K562 (cell line): ENCODE measurements at regions not wholly inside any gene's neighbourhood (a gene's known extent, or its start where the extent isn't known, plus 50 kb on each side); places are given as distances from the start of the nearest gene placed in this dataset.

Source experiments
- ATAC-seq: fragments of 200-7000 bp; cut with Tn5 transposase; 3 replicates; pipeline ENCODE4 v1.9.1; 2020; ENCODE audit warnings: moderate library complexity
- BruUV-seq: library from RNA; stranded (reverse); fragments of 400-500 nt; replicated peaks from 2 replicates; lab custom pipeline; 2021; lab: Mats Ljungman, UMichigan
- CTCF ChIA-PET: fragments of 300-600 bp; formaldehyde crosslinking; extraction: SDS; loops from one replicate; lab custom pipeline; 2021; ENCODE audit warnings: low intra/inter-chr PET ratio; lab: Yijun Ruan, JAX
- POLR2A ChIA-PET: fragments of 300-600, 350-650 bp; sonication (Branson Sonifier 250); formaldehyde crosslinking; extraction: SDS; loops from one replicate; lab custom pipeline; 2021; ENCODE audit warnings: antibody characterized with exemption, inconsistent platforms; lab: Yijun Ruan, JAX
- DNase-seq, 4 experiments: peaks; one replicate each; pipeline versions ENCODE4 v3.0.0 to v3.0.0-alpha.2; 2011 to 2018; ENCODE audit warnings: low spot score in 3 of 4, mixed read lengths in 3 of 4; ENCODE audit errors: extremely low read depth in 1 of 4
- FAIRE-seq: peaks from 2 replicates; lab custom pipeline; 2011; peaks lifted over from hg19 to GRCh38; lab: Jason Lieb, UNC
- H2AFZ ChIP-seq: 2 replicates; pipeline ENCODE4 v1.6.0; 2011; ENCODE audit warnings: low read depth, low read length, control low read depth, inconsistent platforms
- H3K27ac ChIP-seq: fragments of 200-600 bp; 3 replicates; pipeline ENCODE4 v1.8.0; 2011; ENCODE audit warnings: low read depth, mild to moderate bottlenecking, control low read depth, inconsistent platforms, low read length, moderate library complexity, mixed read lengths; ENCODE audit errors: extremely low read depth
- H3K27me3 ChIP-seq, 2 experiments: fragments of 300-600 bp in 1 of 2; 2 replicates in 1 of 2; 3 replicates in 1 of 2; pipeline versions ENCODE4 v1.6.0 to v1.8.0; 2011; ENCODE audit warnings: inconsistent platforms in 2 of 2, low read length in 2 of 2, mild to moderate bottlenecking in 1 of 2, mixed read lengths in 1 of 2, moderate library complexity in 1 of 2; ENCODE audit not compliant: control insufficient read depth in 2 of 2, insufficient read depth in 2 of 2
- H3K36me3 ChIP-seq: fragments of 300-600 bp; 3 replicates; pipeline ENCODE4 v1.8.0; 2011; ENCODE audit warnings: mild to moderate bottlenecking, low read length, inconsistent platforms; ENCODE audit not compliant: control insufficient read depth, insufficient read depth
- H3K4me1 ChIP-seq, 2 experiments: fragments of 200-600 bp in 1 of 2; replicated peaks in 1 of 2; 2 replicates in 1 of 2; 3 replicates in 1 of 2; pipeline versions ENCODE4 v1.5.1 to v1.8.0; 2011; ENCODE audit warnings: inconsistent platforms in 2 of 2, low read length in 2 of 2, mild to moderate bottlenecking in 1 of 2, mixed read lengths in 1 of 2, moderate library complexity in 1 of 2; ENCODE audit not compliant: control insufficient read depth in 2 of 2, insufficient read depth in 2 of 2
- H3K4me2 ChIP-seq: 2 replicates; pipeline ENCODE4 v1.6.1; 2011; ENCODE audit warnings: low read length, control low read depth, inconsistent platforms, mixed read lengths; ENCODE audit not compliant: insufficient read depth
- H3K4me3 ChIP-seq: fragments of 200-600 bp; sonication (generic), shearing (Covaris generic); 2 replicates; pipeline ENCODE4 v1.5.1; 2016; ENCODE audit warnings: control low read depth, inconsistent platforms
- H3K79me2 ChIP-seq: fragments of 200-600 bp; 3 replicates; pipeline ENCODE4 v1.8.0; 2011; ENCODE audit warnings: low read length, inconsistent platforms; ENCODE audit not compliant: control insufficient read depth, insufficient read depth
- H3K9ac ChIP-seq, 2 experiments: 2 replicates each; pipeline versions ENCODE4 v1.6.0 to v1.6.1; 2011; ENCODE audit warnings: low read depth in 2 of 2, low read length in 2 of 2, control low read depth in 1 of 2, inconsistent platforms in 1 of 2, mild to moderate bottlenecking in 1 of 2, mixed read lengths in 1 of 2; ENCODE audit not compliant: insufficient read depth in 1 of 2
- H3K9me1 ChIP-seq: one replicate; pipeline ENCODE4 v1.6.0; 2011; ENCODE audit warnings: inconsistent platforms, mild to moderate bottlenecking, low read length, moderate library complexity; ENCODE audit not compliant: control insufficient read depth, insufficient read depth
- H3K9me3 ChIP-seq: replicated peaks from 2 replicates; pipeline ENCODE4 v1.5.1; 2011; ENCODE audit warnings: low read depth, low read length, inconsistent platforms; ENCODE audit not compliant: control insufficient read depth, insufficient read depth
- H4K20me1 ChIP-seq: replicated peaks from 2 replicates; pipeline ENCODE4 v1.6.1; 2011; ENCODE audit warnings: low read length, inconsistent platforms, mixed read lengths; ENCODE audit not compliant: control insufficient read depth, insufficient read depth
- CCNT2 ChIP-seq: IDR thresholded peaks from 2 replicates; pipeline ENCODE4 v1.6.1; 2011; ENCODE audit warnings: borderline replicate concordance, low read depth, mild to moderate bottlenecking, moderate library complexity, mixed read lengths, low read length; ENCODE audit not compliant: insufficient read length; ENCODE audit errors: extremely low read depth
- EGR1 ChIP-seq: fragments of 450-650 bp; conservative IDR thresholded peaks from 2 replicates; pipeline ENCODE4 v1.6.1; 2017; ENCODE audit warnings: mild to moderate bottlenecking
- ETV5 ChIP-seq: sonication (generic); formaldehyde crosslinking; IDR thresholded peaks from 2 replicates; pipeline ENCODE4 v1.4.0; 2020; ENCODE audit warnings: low read depth, mild to moderate bottlenecking, missing genetic modification reagents
- EZH2 ChIP-seq: IDR thresholded peaks from 2 replicates; pipeline ENCODE4 v1.6.1; 2012; ENCODE audit warnings: low read depth, mild to moderate bottlenecking, inconsistent platforms, low read length, borderline replicate concordance
- FOXM1 ChIP-seq, 2 experiments: fragments of 450-650 bp in 1 of 2; sonication (generic) in 1 of 2; formaldehyde crosslinking in 1 of 2; IDR thresholded peaks; 2 replicates each; pipeline versions ENCODE4 v1.6.1 to v1.9.0; 2017 to 2022; ENCODE audit warnings: low read depth in 2 of 2, mild to moderate bottlenecking in 2 of 2, missing genetic modification reagents in 1 of 2, moderate library complexity in 1 of 2
- HDAC6 ChIP-seq: IDR thresholded peaks from 2 replicates; pipeline ENCODE4 v1.6.1; 2012; ENCODE audit warnings: low read depth, mild to moderate bottlenecking, control low read depth, inconsistent platforms, low read length, moderate library complexity
- HIVEP1 ChIP-seq: fragments of 250-450 bp; sonication (Bioruptor Pico); IDR thresholded peaks from 2 replicates; pipeline ENCODE4 v1.4.0; 2020; ENCODE audit warnings: mild to moderate bottlenecking
- KAT2B ChIP-seq: IDR thresholded peaks from one replicate; pipeline ENCODE4 v1.6.1; 2012; ENCODE audit warnings: low read depth, mild to moderate bottlenecking, control low read depth, inconsistent platforms, low read length, moderate library complexity
- KDM4B ChIP-seq, 2 experiments: fragments of 450-650 bp in 1 of 2; sonication (generic) in 1 of 2; IDR thresholded peaks; 2 replicates each; pipeline ENCODE4 v1.6.1; 2016 to 2017; ENCODE audit warnings: borderline replicate concordance in 2 of 2, antibody characterized with exemption in 1 of 2, low read depth in 1 of 2, mild to moderate bottlenecking in 1 of 2
- KDM5B ChIP-seq: fragments of 200-600 bp; sonication (generic); IDR thresholded peaks from 2 replicates; pipeline ENCODE4 v1.6.1; 2012; ENCODE audit warnings: low read depth, mild to moderate bottlenecking, moderate library complexity, low read length, control low read depth, inconsistent platforms; ENCODE audit not compliant: insufficient replicate concordance
- MBD2 ChIP-seq: sonication (generic); IDR thresholded peaks from 2 replicates; pipeline ENCODE4 v1.6.1; 2016; ENCODE audit warnings: low read depth, borderline replicate concordance
- RFX1 ChIP-seq: fragments of 450-650 bp; IDR thresholded peaks from 2 replicates; pipeline ENCODE4 v1.6.1; 2016; ENCODE audit warnings: mild to moderate bottlenecking, moderate library complexity
- WGBS: fragments of 100-300 bp; shearing (Covaris generic); methylation state at CpG from one replicate; pipeline ENCODE4 v1.1.6; 2016; ENCODE audit warnings: low coverage, mixed read lengths; ENCODE audit not compliant: insufficient coverage; ENCODE audit errors: missing lambda C conversion rate; 5-methylcytosine and 5-hydroxymethylcytosine counted together
- in situ Hi-C: fragments of 300-500 bp; cut with MboI; formaldehyde crosslinking; loops from 4 replicates; pipeline ENCODE4 v1.15.0; 2018; ENCODE audit warnings: inconsistent platforms, mixed read lengths
- intact Hi-C: fragments of 100-400 bp; cut with micrococcal nuclease; formaldehyde crosslinking; loops from 2 replicates; pipeline ENCODE4 v1.14.2; 2022
- TF ChIP-seq, protein P1 (sequence below), 2 experiments: fragments of 200-800 bp in 1 of 2; sonication (Bioruptor generic) in 1 of 2; sonication (generic) in 1 of 2; formaldehyde crosslinking in 1 of 2; IDR thresholded peaks in 1 of 2; conservative IDR thresholded peaks in 1 of 2; 2 replicates each; pipeline versions ENCODE4 v1.5.0 to v1.6.1; 2016 to 2020; ENCODE audit warnings: missing compliant biosample characterization in 1 of 2, missing genetic modification characterization in 1 of 2, missing genetic modification reagents in 1 of 2
- TF ChIP-seq, protein P2 (sequence below): sonication (generic); formaldehyde crosslinking; IDR thresholded peaks from 2 replicates; pipeline ENCODE4 v1.8.0; 2022; ENCODE audit warnings: mild to moderate bottlenecking, missing genetic modification reagents

DNA sequence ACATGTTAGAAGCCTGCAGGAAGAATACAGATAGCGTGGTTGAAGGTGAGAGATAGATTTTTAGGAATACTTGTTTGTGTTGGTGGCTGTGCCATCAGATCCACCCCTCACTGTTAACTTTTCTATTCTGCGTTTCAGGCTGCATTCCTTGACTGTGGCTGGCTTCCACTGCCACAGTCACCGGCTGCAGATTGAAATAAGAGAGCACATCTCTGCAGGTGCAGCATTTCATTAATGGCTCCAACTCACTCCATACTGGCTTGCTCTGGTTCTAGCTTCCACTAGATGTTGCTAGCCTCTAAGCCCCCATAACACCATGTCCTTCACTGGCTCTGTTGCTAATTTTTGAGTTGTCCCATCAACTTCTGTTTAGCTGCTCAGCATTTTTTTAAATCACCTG, 286.5 kb downstream of the CPS1 start:
- in situ Hi-C loops (no loop called here), intact Hi-C loops (no loop called here)
- Histone ChIP-seq H3K4me2 (no peak overlapping the region), H3K9me3 (no peaks in the 10 kb centered on the region), H3K27me3 (no peaks in the 10 kb centered on the region), H3K36me3 (no peaks in the 10 kb centered on the region), H4K20me1 (no peaks in the 10 kb centered on the region), H3K79me2 (no peaks in the 10 kb centered on the region), H3K9ac (no peak overlapping the region), H3K27ac (no peak overlapping the region), H3K4me3 (no peak overlapping the region), H3K9me1 (no peaks in the 10 kb centered on the region), H3K4me1 (no peaks in the 10 kb centered on the region)
- no peak for FAIRE-seq
- WGBS = 0% methylated on average over 3 of the region's 3 CpGs
- no TSS peak for BruUV-seq
- DNase-seq = no peak
- CTCF ChIA-PET = no interaction called here
- POLR2A ChIA-PET = no interaction called here
- no peak for TF ChIP-seq FOXM1 (IDR thresholded peaks at IDR 0.05; ENCODE audit: low read depth)
- no peak for TF ChIP-seq FOXM1 (CRISPR knock-in tag; IDR thresholded peaks at IDR 0.05; ENCODE audit: low read depth)
- TF ChIP-seq CCNT2 = no peak
- TF ChIP-seq EGR1 = no peak
- TF ChIP-seq RFX1 = no peak
- TF ChIP-seq ETV5 (CRISPR knock-in tag) = no peak
- TF ChIP-seq, protein P1, sequence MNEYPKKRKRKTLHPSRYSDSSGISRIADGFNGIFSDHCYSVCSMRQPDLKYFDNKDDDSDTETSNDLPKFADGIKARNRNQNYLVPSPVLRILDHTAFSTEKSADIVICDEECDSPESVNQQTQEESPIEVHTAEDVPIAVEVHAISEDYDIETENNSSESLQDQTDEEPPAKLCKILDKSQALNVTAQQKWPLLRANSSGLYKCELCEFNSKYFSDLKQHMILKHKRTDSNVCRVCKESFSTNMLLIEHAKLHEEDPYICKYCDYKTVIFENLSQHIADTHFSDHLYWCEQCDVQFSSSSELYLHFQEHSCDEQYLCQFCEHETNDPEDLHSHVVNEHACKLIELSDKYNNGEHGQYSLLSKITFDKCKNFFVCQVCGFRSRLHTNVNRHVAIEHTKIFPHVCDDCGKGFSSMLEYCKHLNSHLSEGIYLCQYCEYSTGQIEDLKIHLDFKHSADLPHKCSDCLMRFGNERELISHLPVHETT (CRISPR knock-in tag; conservative IDR thresholded peaks at IDR 0.05 in 1 of 2, IDR thresholded peaks at IDR 0.05 in 1 of 2) = no peak
- TF ChIP-seq MBD2 = no peak
- no peak for TF ChIP-seq EZH2
- TF ChIP-seq KDM4B (IDR thresholded peaks at IDR 0.05; ENCODE audit: borderline replicate concordance in 2 of 2, low read depth in 1 of 2) = no peak
- no peak for TF ChIP-seq KAT2B
- no peak for TF ChIP-seq HDAC6
- TF ChIP-seq, protein P2, sequence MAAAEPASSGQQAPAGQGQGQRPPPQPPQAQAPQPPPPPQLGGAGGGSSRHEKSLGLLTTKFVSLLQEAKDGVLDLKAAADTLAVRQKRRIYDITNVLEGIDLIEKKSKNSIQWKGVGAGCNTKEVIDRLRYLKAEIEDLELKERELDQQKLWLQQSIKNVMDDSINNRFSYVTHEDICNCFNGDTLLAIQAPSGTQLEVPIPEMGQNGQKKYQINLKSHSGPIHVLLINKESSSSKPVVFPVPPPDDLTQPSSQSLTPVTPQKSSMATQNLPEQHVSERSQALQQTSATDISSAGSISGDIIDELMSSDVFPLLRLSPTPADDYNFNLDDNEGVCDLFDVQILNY = no peak
- no peak for TF ChIP-seq KDM5B
- TF ChIP-seq HIVEP1 (CRISPR knock-in tag) = no peak
- TF ChIP-seq, all 486 proteins: peak for 0
- no peak for ATAC-seq
- no peak overlapping the region for H2AFZ ChIP-seq
